Retina (tissue), 1 donor: ENCODE measurements at regions not wholly inside any gene's neighbourhood (a gene's known extent, or its start where the extent isn't known, plus 50 kb on each side); places are given as distances from the start of the nearest gene placed in this dataset.
"Not testable (repeated sequence)": the region's sequence is repeated elsewhere in the genome, so short reads cannot be mapped to it uniquely, and the experiment has no call there.

Experiments
- DNase-seq: peaks from one replicate; pipeline ENCODE4 v3.0.0-alpha.2; 2016

GRCh38 chrX:16320765-16321355, 153.6 kb downstream of the MAGEB17 start:
- no peak for DNase-seq

GRCh38 chrX:16333453-16333852, 166.2 kb downstream of the MAGEB17 start:
- no peak for DNase-seq

- DNase-seq, result no peak
Measured at GRCh38 chrX:16335181-16335580, 167.9 kb downstream of the MAGEB17 start.

- DNase-seq, result no peak
Measured at GRCh38 chrX:16347968-16348670, 180.8 kb downstream of the MAGEB17 start.

GRCh38 chrX:16357902-16358301, 190.6 kb downstream of the MAGEB17 start:
- DNase-seq, result no peak

- not testable (repeated sequence) for DNase-seq
Measured at GRCh38 chrX:16360056-16360455, 192.8 kb downstream of the MAGEB17 start.

GRCh38 chrX:16368696-16369095, 201.4 kb downstream of the MAGEB17 start:
- DNase-seq, result no peak

- no peak for DNase-seq
Measured at GRCh38 chrX:16376056-16376455, 208.8 kb downstream of the MAGEB17 start.

GRCh38 chrX:16386126-16386525, 218.8 kb downstream of the MAGEB17 start:
- no peak for DNase-seq

GRCh38 chrX:16392597-16392996, 225.3 kb downstream of the MAGEB17 start:
- DNase-seq, result no peak

GRCh38 chrX:16394290-16394689, 227.0 kb downstream of the MAGEB17 start:
- no peak for DNase-seq

- DNase-seq, result no peak
Measured at GRCh38 chrX:16403808-16404207, 236.5 kb downstream of the MAGEB17 start.

- DNase-seq, result no peak
Measured at GRCh38 chrX:16416588-16416987, 233.4 kb upstream of the S100G start.

- no peak for DNase-seq
Measured at GRCh38 chrX:16418650-16419049, 231.3 kb upstream of the S100G start.

- no peak for DNase-seq
Measured at GRCh38 chrX:16427668-16428067, 222.3 kb upstream of the S100G start.

- DNase-seq, result no peak
Measured at GRCh38 chrX:16429406-16429805, 220.6 kb upstream of the S100G start.

GRCh38 chrX:16431266-16431665, 218.7 kb upstream of the S100G start:
- DNase-seq, result no peak

- DNase-seq, result no peak
Measured at GRCh38 chrX:16433021-16433420, 216.9 kb upstream of the S100G start.

GRCh38 chrX:16435399-16435986, 214.5 kb upstream of the S100G start:
- DNase-seq, result no peak

- peak; percentile 56 for DNase-seq
Measured at GRCh38 chrX:16436348-16437188, 213.4 kb upstream of the S100G start.

- DNase-seq, result no peak
Measured at GRCh38 chrX:16440446-16440845, 209.5 kb upstream of the S100G start.

GRCh38 chrX:16444353-16444752, 205.6 kb upstream of the S100G start:
- no peak for DNase-seq

GRCh38 chrX:16445166-16445752, 204.7 kb upstream of the S100G start:
- peak; percentile 49 for DNase-seq
